ENCODE measurements at regions not wholly inside any gene's neighbourhood (a gene's known extent, or its start where the extent isn't known, plus 50 kb on each side); places are given as distances from the start of the nearest gene placed in this dataset.

DNA sequence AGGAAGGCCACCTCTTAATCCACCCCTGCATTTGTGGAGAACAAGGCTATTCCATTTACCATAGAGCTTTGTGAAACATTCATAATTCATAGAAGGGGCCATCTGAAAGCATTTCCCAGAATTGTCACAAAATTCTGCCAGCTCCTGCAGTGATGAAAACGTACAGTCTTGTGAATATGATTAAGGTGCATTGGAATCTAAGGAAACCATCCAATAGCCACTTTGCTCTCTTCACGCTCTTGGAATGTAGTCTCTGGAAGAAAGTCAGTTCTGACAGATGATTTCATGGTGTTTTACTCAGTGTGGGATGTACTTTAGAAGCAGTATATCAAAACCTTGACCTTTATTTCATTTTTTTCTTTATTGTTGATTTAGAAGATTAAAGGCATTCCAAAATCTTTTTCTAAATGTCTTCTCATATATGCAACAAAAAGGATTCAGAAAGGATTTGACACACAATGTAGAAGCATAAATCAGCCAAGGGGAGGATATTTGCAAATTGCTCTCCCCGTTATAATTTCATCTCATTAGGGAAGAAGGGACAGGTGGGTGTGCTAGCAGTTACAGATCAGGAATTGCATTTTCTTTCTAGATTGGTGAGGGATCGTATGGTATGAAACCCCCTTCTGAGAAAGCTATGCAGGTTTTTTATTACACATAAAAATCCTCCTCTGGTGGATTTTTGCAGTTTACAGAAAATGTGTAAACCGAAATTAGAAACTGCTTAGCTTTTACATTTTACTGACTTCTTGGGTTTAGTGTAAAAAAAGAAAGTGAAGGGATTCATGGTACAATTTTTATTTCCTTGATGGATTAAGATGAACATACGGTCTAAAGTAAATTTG, 390.2 kb downstream of the LRIG3 start:
- no peak for DNase-seq (ENCODE audit: extremely low read depth in 1 of 11, low read depth in 9 of 11, low spot score in 4 of 11)

DNA sequence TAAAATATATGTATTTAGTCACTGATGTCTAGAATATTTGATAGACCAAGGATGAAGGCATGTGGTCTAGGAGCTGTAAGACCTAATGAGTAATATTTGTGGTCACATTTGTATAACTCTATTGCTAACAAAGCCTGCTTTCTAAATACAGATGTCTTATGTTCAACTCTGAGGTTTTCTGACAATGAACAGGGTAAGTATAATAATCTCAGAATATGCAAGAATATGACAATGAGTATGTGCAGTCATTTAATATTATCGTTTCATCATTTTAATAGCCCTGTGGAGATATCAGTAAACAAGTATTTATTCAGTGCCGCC, 389.6 kb downstream of the LRIG3 start:
- DNase-seq (ENCODE audit: extremely low read depth in 1 of 11, low read depth in 9 of 11, low spot score in 4 of 11), result no peak

DNA sequence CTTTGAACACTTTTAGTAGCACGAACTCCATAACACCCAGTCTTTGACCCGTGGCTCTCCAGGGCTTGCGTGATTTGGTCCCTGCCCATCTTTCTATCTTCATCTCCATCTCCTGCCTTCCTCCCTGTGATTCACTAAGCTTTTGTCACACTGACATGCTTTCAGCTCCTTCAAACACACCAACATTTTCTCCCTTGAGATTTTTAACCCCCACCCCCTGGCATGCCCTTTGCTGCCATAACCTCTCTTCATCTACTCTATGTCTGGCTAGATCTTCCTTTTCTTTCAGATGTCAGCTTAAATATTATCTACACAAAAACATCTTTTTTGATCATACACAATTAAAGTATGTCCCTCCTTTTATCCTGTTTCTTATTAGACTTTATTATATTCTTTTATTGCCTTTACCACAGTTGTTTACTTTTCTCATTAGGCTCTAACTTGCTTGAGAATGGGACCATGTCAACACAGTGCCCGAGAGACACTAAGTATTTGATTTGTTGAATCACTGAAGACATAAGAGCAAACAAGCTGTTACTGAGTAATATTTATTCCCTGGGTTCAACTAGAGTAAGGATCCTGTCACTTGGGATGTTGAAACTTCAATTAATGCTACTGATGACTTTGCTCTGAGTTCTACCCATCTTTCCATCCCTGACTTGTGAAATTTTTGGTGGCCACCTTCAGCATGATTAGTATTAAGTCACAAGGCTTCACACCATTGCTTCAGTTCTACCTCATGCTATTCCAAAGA, 387.3 kb downstream of the LRIG3 start:
- no peak for DNase-seq (ENCODE audit: extremely low read depth in 1 of 11, low read depth in 9 of 11, low spot score in 4 of 11)

DNA sequence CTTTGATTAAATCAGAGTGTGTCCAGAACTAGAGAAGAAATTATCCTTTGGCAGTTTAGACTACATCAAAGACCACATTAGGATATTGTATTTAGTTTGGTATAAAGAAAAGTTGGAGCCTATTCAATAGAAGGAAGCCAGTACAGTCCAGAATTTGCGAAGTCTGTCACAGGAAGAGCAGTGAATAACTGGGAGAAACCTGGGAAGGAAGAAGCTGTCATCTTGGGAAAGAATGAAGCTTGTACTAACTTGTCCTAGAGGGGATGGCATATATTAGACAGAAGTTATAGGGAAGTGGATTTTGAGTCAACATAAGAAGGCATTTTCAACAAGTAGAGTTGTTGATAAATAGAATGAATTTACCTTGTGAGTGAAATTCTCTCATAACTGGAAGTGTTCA, 386.7 kb downstream of the LRIG3 start:
- no peak for DNase-seq (ENCODE audit: extremely low read depth in 1 of 11, low read depth in 9 of 11, low spot score in 4 of 11)

- DNase-seq (ENCODE audit: extremely low read depth in 1 of 11, low read depth in 9 of 11, low spot score in 4 of 11), result no peak
These were observed 383.0 kb downstream of the LRIG3 start for GRCh38 chr12:58537278-58537677.

DNA sequence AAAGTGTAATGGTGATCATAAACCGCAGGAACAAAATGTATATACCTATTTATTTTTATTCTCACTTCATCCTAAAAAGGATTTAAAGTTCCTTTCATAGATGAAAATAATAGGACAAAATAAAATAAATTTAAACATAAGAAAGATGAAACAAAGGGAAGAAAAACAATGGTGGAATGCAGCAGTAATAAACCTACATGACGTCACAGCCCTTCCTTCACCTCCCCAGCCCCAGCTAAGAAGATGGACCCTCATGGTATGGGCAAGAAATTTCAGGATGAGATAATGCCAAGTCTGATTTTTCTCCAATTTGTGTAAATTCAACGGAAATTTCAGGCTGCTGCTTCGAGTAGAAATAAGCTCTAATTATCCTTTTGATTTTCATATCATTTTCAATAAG, 381.0 kb downstream of the LRIG3 start:
- no peak for DNase-seq (ENCODE audit: extremely low read depth in 1 of 11, low read depth in 9 of 11, low spot score in 4 of 11)

DNA sequence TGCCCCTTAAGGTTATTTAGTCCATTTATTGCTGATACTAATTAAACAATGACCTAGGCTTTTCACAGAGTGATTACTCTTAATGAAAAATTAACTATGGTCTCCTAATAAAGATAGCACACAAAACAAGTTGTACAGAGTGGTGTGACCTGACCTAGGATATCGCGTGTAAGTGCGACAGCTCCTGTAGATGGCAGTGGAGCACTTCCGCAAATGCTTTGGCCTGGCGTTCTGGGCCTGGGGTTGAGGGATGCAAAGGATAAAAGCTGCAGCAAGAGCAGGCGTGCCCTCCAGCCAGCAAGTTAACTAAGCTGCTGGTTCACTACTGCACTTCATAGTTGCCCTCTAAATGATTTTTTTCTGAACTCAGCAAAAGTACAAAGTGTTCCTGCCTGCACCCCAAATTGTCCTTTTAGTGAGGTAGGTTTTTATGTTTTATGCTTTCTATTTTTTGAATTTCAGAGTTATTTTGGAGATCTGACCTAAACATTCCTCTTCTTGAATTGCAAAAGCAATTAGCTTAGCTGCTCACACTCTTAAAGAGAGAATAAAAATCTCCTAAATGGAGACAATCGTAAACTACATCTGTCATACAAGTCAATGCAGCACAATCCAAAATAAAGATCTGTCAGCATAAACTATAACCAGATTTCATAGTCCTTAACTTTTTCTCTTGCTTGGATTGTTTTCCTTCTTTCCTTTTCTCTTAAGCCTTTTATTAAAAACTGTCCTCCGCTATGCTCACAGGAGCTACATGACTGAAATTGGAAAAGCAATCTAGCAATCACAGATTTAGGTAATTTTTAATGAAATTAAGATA, 379.6 kb downstream of the LRIG3 start:
- DNase-seq (ENCODE audit: extremely low read depth in 1 of 11, low read depth in 9 of 11, low spot score in 4 of 11), result peak; percentile 49 to 80 (median 66)

GRCh38 chr12:58541300-58541690, 379.0 kb downstream of the LRIG3 start:
- DNase-seq (ENCODE audit: extremely low read depth in 1 of 11, low read depth in 9 of 11, low spot score in 4 of 11), result no peak

GRCh38 chr12:58544281-58544680, 376.0 kb downstream of the LRIG3 start:
- DNase-seq (ENCODE audit: extremely low read depth in 1 of 11, low read depth in 9 of 11, low spot score in 4 of 11), result no peak

GRCh38 chr12:58547217-58547616, 373.1 kb downstream of the LRIG3 start:
- DNase-seq (ENCODE audit: extremely low read depth in 1 of 11, low read depth in 9 of 11, low spot score in 4 of 11), result no peak

DNA sequence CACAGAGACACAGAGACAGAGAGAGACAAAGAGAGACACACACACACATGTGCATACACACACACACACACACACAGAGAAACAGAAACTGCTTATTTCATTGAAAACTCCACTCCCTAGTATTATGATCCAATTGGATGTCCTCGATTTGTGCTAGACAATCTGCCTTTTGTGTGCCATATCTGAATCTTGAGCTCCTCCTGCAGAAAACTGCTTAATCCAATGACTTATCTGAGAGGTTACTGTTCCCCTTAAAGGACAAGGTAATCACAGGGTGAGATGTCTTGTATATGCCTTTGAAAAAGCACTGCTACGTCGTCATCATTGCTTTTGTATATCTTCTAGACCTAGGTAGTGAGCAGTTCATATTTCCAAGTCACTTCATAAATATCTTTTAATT, 371.5 kb downstream of the LRIG3 start:
- no peak for DNase-seq (ENCODE audit: extremely low read depth in 1 of 11, low read depth in 9 of 11, low spot score in 4 of 11)

GRCh38 chr12:58554522-58555157, 365.7 kb downstream of the LRIG3 start:
- no peak for DNase-seq (ENCODE audit: extremely low read depth in 1 of 11, low read depth in 9 of 11, low spot score in 4 of 11)

DNA sequence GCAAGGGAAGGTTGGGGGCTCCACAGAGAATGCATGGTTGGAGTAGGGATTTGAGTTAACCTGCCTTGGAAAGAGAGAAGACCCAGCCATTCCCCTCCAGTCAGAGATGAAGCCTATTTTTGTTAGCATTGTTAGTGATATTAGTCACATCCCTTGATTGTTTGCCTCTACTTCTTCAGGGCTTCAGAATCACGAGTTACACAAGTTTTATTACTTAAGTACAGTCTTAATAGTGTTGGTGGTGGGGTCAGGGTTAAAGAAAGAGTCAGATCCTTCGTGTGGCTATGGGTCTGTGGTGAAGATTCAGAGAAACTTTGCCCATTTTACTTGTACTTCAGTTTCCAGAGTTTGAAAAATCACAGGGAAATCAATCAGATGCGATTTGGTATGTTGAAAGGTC, 363.1 kb downstream of the LRIG3 start:
- DNase-seq (ENCODE audit: extremely low read depth in 1 of 11, low read depth in 9 of 11, low spot score in 4 of 11), result no peak

- no peak for DNase-seq (ENCODE audit: extremely low read depth in 1 of 11, low read depth in 9 of 11, low spot score in 4 of 11)
These were observed 362.6 kb downstream of the LRIG3 start for GRCh38 chr12:58557661-58558060.

GRCh38 chr12:58563621-58564020, 356.7 kb downstream of the LRIG3 start:
- no peak for DNase-seq (ENCODE audit: extremely low read depth in 1 of 11, low read depth in 9 of 11, low spot score in 4 of 11)

DNA sequence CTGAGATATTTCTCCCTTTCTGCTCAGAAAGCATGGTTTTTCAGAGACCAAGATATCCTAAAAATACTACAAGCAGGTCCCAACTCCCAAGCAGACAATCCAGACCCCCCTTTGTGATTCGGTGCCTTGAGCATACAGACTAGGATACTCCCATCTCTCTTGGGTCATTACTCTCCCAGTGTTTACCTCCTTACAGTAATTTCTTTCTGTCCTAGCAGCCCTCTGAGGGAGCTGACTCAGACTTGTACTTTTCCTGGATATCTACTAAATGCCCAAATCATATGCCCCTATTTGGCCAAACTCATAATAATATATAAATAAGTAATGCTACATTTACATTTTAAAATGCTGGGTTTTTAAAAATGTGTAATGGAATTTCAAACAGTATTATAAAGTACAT, 355.6 kb downstream of the LRIG3 start:
- no peak for DNase-seq (ENCODE audit: extremely low read depth in 1 of 11, low read depth in 9 of 11, low spot score in 4 of 11)

GRCh38 chr12:58566599-58566998, 353.7 kb downstream of the LRIG3 start:
- no peak for DNase-seq (ENCODE audit: extremely low read depth in 1 of 11, low read depth in 9 of 11, low spot score in 4 of 11)

DNA sequence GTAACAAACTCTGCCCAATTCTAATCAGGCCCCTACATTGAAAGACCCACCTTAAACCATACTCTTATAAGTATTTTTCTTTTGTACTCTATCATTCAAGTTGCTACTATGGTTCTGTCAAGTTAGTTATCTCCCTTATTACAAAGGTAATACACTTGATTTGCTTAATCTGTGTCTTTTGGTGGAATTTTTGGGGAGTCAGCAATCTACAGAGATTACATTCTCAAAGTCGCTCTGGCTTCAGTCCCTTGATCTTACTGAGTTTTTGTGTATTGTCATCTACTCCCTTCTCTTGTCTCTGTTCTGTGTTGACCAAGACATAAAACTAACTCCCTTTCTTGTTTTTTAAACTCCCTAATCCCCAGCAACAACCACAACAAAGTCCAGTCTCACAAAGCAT, 353.1 kb downstream of the LRIG3 start:
- DNase-seq (ENCODE audit: extremely low read depth in 1 of 11, low read depth in 9 of 11, low spot score in 4 of 11), result no peak

DNA sequence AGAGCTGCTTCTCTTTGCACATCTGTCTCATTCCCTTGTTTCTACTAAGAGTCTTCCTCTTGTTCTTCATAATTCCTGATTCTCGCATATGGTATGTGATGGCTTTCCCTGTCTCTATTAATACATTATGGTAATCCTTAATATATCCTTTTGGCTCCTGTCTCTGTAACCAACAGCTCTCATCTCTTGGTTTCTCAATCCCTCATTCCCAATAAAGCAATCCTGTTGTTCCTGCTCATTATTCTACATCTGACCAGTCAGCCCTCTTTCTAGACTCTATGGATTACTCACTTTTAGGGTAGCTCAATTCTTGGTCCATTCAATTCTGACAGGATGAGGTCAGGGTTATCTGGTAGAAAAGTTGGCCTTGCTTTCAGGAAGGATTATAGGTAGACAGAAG, 349.9 kb downstream of the LRIG3 start:
- DNase-seq (ENCODE audit: extremely low read depth in 1 of 11, low read depth in 9 of 11, low spot score in 4 of 11), result no peak
